NCI-H2107 (cell line): ENCODE measurements at regions not wholly inside any gene's neighbourhood (a gene's known extent, or its start where the extent isn't known, plus 50 kb on each side); places are given as distances from the start of the nearest gene placed in this dataset.

Source experiments
- DNase-seq: peaks from one replicate; lab custom pipeline; 2025; lab: John Stamatoyannopoulos, UW

- no peak for DNase-seq
Observed at GRCh38 chr21:17900281-17900989, 81.3 kb upstream of the C21orf91 start.

GRCh38 chr21:17889171-17889570 lies 70.0 kb upstream of the C21orf91 start:
- no peak for DNase-seq

GRCh38 chr21:17869115-17869514 lies 50.0 kb upstream of the C21orf91 start:
- DNase-seq: no peak
